ENCODE measurements at regions not wholly inside any gene's neighbourhood (a gene's known extent, or its start where the extent isn't known, plus 50 kb on each side); places are given as distances from the start of the nearest gene placed in this dataset.
A peak's percentile ranks its signal among the peaks of the same experiment; 100 is the strongest.
"Not testable (repeated sequence)": the region's sequence is repeated elsewhere in the genome, so short reads cannot be mapped to it uniquely, and the experiment has no call there.

DNA sequence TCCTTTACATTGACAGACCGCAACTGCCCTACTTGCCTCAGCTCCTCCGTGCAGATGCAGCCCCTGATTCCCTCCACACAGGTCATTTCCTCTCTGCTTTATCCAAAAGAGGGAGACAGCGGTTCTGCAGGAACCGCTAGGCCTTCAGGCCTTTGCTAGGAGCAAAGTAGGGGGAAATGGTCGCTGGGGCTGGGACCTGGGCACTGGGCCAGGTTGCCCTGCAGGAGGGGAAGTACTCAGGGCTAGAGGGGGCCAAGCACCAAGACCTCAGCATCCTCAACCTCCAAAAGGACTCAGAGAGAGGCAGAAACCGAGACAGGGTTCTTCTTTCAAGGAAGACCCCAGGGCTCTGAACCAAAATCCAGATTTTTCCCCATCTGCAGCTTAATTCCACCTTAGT is 160.4 kb upstream of the NOTCH2NLA start:
- H3K4me1 ChIP-seq; H3K4me3 ChIP-seq; H3K27ac ChIP-seq; H3K36me3 ChIP-seq; H3K27me3 ChIP-seq; intact Hi-C loops (cut with DNase I); ATAC-seq; H3K9me3 ChIP-seq: not testable (repeated sequence)
- 71 to 86% methylated on average over 5 of the region's 6 CpGs for WGBS, 2 donors
- peak in 1 of 2 donors; percentile 17 for DNase-seq

DNA sequence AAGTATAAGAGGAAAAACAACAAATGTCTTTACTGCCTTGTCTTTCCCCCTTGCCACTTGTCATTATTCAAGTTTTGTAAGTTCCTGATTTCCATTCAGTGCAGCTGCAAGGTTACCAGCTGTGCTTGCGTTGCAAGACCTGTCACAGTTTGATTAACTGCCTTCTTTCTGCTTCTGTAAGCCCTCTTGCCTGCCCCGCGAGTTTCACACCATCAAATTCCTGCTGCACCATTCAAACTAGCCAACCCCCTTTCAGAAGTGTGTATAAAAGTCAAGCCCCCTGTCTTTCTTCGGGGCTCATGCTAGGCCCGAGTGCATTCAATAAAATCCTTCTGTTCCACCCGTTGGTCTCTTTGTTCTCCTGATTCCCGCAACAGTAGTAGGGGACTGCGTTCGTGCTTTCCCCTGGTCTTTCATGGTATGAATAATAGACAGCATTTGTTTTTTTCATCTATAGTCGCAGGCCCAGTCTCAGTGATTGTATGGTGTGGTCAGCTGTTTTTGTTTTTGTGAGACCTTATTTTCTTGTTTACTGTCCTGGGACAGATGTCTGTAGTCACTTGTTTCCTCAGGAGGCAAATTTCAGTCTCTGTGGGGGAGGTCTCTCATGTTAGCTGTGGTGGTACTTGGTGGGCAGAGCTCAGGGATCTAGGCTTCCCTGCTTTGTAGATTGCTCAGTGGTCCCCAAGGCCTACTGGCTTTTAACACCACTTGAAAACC is 159.1 kb upstream of the NOTCH2NLA start:
- H3K4me1 ChIP-seq; H3K9me3 ChIP-seq; H3K4me3 ChIP-seq; DNase-seq; H3K36me3 ChIP-seq; intact Hi-C loops (cut with DNase I); H3K27me3 ChIP-seq: not testable (repeated sequence)
- peak overlapping the region in 4 of 10 donors; percentile 22 to 92 (median 59) for H3K27ac ChIP-seq
- peak in 2 of 8 donors; percentile 2 to 13 for ATAC-seq
- 48 to 51% methylated on average over 9 of the region's 10 CpGs for WGBS, 2 donors

DNA sequence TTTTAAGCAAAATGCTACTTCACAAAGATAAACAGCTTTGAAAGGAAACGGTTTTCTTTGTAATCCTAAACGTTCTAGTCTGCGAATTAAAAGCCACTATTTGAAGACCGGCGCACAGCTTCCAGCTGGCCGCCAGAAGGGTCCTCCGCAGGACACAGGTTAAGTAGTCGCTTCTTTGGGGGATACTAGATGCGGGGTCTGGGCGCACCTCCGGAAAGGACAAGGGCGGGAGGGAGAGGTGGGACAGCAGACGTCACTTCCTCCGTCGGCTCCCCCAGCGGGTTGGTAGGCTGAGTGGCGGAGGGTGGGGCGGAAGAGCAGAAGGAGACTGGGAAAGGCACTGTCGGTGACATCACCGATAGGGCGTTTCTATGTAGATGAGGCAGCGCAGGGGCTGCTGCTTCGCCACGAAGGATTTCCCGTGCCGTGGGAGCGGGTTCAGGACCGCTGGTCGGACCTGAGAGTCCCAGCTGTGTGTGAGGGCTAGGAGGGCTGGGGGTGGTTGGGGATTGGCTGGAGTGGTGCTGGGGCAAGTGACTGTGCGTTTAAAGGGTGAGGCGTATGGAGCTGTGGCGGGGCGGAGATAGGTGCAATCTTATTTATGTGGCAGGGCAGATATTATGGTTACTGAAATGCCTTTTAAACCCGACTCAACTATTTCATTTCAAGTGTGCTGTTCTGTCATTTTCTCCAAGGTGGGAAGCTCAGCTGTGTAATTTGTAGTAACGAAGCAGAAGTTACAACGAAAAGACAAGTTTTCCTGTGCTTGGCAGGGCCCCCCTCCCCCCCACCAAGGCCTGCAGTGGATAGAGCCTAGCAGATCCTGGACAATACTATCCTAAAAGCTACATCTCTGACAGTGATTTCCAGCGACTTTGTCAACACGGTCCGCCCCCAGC is 158.3 kb upstream of the NOTCH2NLA start:
- Histone ChIP-seq H3K27ac (peak overlapping the region; percentile 86 to 97 (median 93)), H3K4me3 (peak overlapping the region in 9 of 10 donors; percentile 38 to 65 (median 59))
- ATAC-seq (peak; percentile 98 to 99 (median 99)), DNase-seq (peak; percentile 44 to 76)
- H3K27me3 ChIP-seq; intact Hi-C loops (cut with DNase I); H3K9me3 ChIP-seq; H3K4me1 ChIP-seq; H3K36me3 ChIP-seq: not testable (repeated sequence)
- 0 to 1% methylated on average over 23 to 28 of the region's 39 CpGs for WGBS, 2 donors

DNA sequence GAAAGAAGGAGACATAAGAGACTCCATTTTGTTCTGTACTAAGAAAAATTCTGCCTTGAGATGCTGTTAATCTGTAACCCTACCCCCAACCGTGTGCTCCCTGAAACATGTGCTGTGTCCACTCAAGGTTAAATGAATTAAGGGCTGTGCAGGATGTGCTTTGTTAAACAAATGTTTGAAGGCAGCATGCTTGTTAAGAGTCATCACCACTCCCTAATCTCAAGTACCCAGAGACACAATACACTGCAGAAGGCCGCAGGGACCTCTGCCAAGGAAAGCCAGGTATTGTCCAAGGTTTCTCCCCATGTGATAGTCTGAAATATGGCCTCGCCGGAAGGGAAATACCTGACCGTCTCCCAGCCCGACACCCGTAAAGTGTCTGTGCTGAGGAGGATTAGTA is 152.4 kb upstream of the NOTCH2NLA start:
- H3K27ac ChIP-seq; H3K36me3 ChIP-seq; H3K27me3 ChIP-seq; ATAC-seq; DNase-seq; H3K4me1 ChIP-seq; H3K9me3 ChIP-seq; H3K4me3 ChIP-seq; intact Hi-C loops (cut with DNase I): not testable (repeated sequence)
- 21 to 47% methylated on average over 3 to 4 of the region's 7 CpGs for WGBS, 2 donors

DNA sequence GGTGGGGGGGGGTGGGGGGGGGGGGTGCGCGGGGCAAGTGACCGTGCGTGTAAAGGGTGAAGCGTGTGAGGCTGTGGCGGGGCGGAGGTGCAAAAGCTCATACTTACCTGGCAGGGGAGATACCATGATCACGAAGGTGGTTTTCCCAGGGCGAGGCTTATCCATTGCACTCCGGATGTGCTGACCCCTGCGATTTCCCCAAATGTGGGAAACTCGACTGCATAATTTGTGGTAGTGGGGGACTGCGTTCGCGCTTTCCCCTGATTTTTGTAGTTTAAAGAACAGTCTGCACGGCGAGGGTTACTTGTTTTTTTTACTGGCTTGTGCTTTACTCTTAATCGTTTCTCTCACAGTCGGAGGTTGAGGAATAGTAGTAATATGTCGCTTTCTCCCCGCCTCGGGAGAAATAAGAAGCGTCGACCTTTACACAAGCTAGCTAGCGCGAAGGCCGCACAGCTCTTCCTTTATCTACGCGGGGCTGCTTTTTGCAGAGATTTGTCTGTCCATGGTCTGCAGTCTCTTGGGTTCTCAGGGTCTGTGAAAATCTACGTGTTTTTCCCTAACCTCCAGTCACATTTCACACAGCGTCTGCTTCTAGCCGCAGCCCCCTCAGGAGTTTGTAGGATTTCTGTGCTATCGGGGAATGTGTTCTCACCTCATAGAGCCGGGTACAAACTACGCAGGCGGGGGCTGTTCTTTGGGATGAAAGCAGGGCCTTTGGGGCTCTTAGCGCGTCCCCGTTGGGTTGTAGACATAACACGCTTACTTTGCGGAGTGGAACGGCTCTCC is 148.1 kb upstream of the NOTCH2NLA start:
- H3K9me3 ChIP-seq; H3K36me3 ChIP-seq; H3K27me3 ChIP-seq; H3K4me1 ChIP-seq; intact Hi-C loops (cut with DNase I): not testable (repeated sequence)
- peak overlapping the region in 9 of 10 donors; percentile 23 to 54 (median 45) for H3K4me3 ChIP-seq
- peak; percentile 46 to 86 for DNase-seq
- peak overlapping the region; percentile 38 to 93 (median 87) for H3K27ac ChIP-seq
- 0% methylated on average over 35 to 39 of the region's 42 CpGs for WGBS, 2 donors
- ATAC-seq: peak; percentile 86 to 97 (median 92)

DNA sequence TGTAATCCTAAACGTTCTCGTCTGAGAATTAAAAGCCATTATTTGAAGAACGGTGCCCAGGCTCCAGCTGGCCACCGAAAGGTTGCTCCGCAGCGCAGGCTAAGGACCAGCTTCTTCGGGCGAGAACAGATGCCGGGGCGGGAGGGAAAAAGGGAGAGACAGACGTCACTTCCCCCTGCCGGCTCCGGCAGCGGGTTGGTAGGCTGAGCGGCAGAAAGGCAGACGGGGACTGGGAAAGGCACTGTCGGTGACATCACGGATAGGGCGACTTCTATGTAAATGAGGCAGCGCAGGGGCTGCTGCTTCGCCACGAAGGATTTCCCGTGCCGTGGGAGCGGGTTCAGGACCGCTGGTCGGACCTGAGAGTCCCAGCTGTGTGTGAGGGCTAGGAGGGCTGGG is 147.5 kb upstream of the NOTCH2NLA start:
- ATAC-seq (peak; percentile 86 to 96 (median 90)), DNase-seq (peak; percentile 81 to 92)
- H3K4me1 ChIP-seq; H3K27me3 ChIP-seq; H3K36me3 ChIP-seq; H3K9me3 ChIP-seq; intact Hi-C loops (cut with DNase I): not testable (repeated sequence)
- H3K27ac ChIP-seq: peak overlapping the region in 9 of 10 donors; percentile 34 to 93 (median 87)
- H3K4me3 ChIP-seq: peak overlapping the region in 6 of 10 donors; percentile 43 to 53 (median 50)
- 0% methylated on average over 12 to 16 of the region's 27 CpGs for WGBS, 2 donors

DNA sequence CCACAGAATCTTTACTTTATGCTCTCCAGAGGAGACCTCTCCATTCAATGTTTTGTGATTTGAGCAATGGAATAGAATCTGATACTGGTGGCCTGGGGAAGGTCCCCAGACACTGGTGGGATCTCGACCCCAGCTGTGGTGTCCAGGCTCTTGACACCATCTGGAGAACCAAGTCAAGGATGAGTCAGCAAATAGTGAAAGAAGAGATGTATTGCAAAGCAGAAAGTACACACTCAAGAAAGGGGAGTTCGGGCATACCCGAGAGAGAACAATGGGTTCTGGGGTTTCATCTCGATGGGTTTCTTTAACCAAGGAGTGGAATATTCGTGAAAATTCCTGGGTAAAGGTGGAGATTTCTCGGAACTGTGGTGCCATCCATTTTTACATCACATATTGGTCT is 146.3 kb upstream of the NOTCH2NLA start:
- H3K27ac ChIP-seq; H3K9me3 ChIP-seq; DNase-seq; H3K4me3 ChIP-seq; ATAC-seq; intact Hi-C loops (cut with DNase I); H3K36me3 ChIP-seq; H3K27me3 ChIP-seq: not testable (repeated sequence)
- H3K4me1 ChIP-seq: peaks cover 0 to 10% (median 0%) of the 10 kb centered on the region in 9 donors
- 95% methylated on average over 6 of the region's 6 CpGs for WGBS, 2 donors

DNA sequence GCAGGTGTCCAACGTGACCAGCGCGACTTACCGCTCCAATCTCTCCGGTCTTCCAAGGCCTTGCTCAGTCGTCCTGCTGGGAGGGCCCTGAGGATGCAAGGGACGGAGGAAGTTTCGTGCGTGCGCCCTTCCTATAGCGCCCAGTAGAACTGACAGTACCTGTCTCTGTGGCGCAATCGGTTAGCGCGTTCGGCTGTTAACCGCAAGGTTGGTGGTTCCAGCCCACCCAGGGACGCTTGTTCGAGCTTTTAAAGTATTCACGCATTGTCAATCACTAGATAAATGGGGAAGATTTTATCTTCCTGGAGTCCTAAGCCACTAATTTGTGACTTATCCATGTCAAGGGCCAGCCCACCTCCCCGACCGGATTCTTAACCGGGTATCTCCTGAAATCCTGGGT is 141.1 kb upstream of the NOTCH2NLA start:
- Histone ChIP-seq H3K4me3 (peak overlapping the region; percentile 6 to 51 (median 48)), H3K27ac (peak overlapping the region in 8 of 10 donors; percentile 23 to 76 (median 44))
- DNase-seq: peak in 1 of 2 donors; percentile 16
- ATAC-seq; H3K36me3 ChIP-seq; H3K4me1 ChIP-seq; H3K27me3 ChIP-seq; intact Hi-C loops (cut with DNase I); H3K9me3 ChIP-seq: not testable (repeated sequence)
- whole genome bisulfite sequencing, 2 donors: 2% methylated on average over 16 to 20 of the region's 23 CpGs

DNA sequence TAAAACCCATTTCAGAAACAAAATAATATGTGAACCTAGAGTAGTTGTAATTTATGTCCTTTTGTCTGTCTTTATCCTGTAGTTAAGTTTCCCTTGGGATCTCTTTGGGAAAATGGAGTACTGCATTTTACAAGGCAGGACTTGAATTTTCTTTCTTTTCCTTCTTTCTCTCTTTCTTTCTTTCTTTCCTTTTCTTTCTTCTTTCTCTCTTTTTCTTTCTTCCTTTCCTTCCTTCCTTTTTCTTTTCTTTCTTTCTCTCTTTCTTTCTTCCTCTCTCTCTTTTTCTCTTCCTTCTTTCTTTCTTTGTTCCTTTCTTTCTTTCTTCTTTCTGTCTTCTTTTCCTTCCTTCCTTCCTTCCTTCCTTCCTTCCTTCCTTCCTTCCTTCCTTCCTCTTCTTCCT is 126.6 kb upstream of the NOTCH2NLA start:
- DNase-seq; H3K27me3 ChIP-seq; H3K36me3 ChIP-seq; H3K4me1 ChIP-seq; H3K4me3 ChIP-seq; H3K27ac ChIP-seq; intact Hi-C loops (cut with DNase I); ATAC-seq; H3K9me3 ChIP-seq: not testable (repeated sequence)

DNA sequence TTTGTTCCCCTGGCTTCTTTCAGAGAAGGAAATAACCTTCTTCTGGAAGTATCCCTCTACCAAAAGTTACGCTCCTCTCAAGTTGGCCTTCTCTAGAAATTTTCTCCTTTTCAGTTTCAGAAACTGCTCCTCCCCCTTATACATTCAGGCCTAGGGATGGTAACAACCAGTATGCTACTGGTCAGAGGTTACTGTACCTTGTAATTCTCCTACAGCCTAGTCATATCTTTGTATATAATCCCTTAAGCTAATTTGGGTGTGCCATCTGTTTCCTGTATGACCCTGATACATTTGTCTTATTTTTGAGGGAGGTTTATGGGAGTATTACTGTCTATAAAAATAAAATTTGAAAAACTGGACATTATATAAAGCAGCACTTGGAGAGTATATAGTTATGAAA is 98.0 kb upstream of the NOTCH2NLA start:
- intact Hi-C loops (cut with DNase I); DNase-seq: not testable (repeated sequence)
- WGBS, 2 donors: 80 to 100% methylated on average over 1 of the region's 1 CpG

DNA sequence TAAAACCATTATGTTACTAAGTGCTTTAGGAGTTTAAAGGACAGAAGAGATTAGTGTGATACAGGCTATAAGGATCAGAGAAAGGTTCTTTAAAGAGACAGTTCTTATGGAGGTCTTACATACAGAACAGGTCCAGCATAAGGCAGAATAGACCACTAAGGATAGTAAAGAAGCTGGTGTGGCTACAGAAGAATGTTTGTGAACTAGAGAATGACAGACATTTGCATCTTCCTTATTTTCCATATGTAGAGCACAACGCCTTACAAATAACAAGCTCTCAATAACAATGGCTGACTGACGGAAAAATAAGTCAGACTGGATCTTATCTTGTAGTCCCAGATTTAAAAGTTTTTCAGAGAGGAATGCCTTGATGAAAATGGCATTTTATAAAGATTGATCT is 95.6 kb upstream of the NOTCH2NLA start:
- 80 to 100% methylated on average over 1 of the region's 2 CpGs for WGBS, 2 donors
- DNase-seq; intact Hi-C loops (cut with DNase I); H3K4me1 ChIP-seq; H3K27me3 ChIP-seq; H3K9me3 ChIP-seq; H3K27ac ChIP-seq; ATAC-seq; H3K36me3 ChIP-seq; H3K4me3 ChIP-seq: not testable (repeated sequence)

More for the DNA sequence above, 98.0 kb upstream of the NOTCH2NLA start:
- not testable (repeated sequence) for H3K27ac ChIP-seq, H3K9me3 ChIP-seq, H3K4me3 ChIP-seq, H3K27me3 ChIP-seq, H3K4me1 ChIP-seq, ATAC-seq, H3K36me3 ChIP-seq
